Activated T-helper 17 cell treated with anti-CD3 and anti-CD28 coated beads, Interleukin-2, amount 50 U/mL, for 72 hours (primary cell): ENCODE measurements at regions not wholly inside any gene's neighbourhood (a gene's known extent, or its start where the extent isn't known, plus 50 kb on each side); places are given as distances from the start of the nearest gene placed in this dataset.
A peak's percentile ranks its signal among the peaks of the same experiment; 100 is the strongest.
"Not testable (repeated sequence)": the region's sequence is repeated elsewhere in the genome, so short reads cannot be mapped to it uniquely, and the experiment has no call there.

Experiments
- ATAC-seq: fragments of 150-1000 bp; cut with Tn5 transposase; replicated peaks from 2 replicates; pipeline ENCODE4 v1.10.0; 2021; ENCODE audit warnings: mild to moderate bottlenecking, moderate library complexity
- H3K27ac Mint-ChIP-seq: one replicate; pipeline ENCODE4 v1.8.0; 2022; ENCODE audit warnings: mixed read lengths
- H3K27me3 Mint-ChIP-seq: one replicate; pipeline ENCODE4 v1.8.0; 2022; ENCODE audit warnings: mixed read lengths
- H3K36me3 Mint-ChIP-seq: one replicate; pipeline ENCODE4 v1.8.0; 2022; ENCODE audit warnings: low read depth, mild to moderate bottlenecking, mixed read lengths
- H3K4me1 Mint-ChIP-seq: one replicate; pipeline ENCODE4 v1.8.0; 2022; ENCODE audit warnings: mixed read lengths
- H3K4me3 Mint-ChIP-seq: one replicate; pipeline ENCODE4 v1.8.0; 2022; ENCODE audit warnings: mild to moderate bottlenecking, mixed read lengths
- H3K9me3 Mint-ChIP-seq: one replicate; pipeline ENCODE4 v1.8.0; 2022; ENCODE audit warnings: mixed read lengths

DNA sequence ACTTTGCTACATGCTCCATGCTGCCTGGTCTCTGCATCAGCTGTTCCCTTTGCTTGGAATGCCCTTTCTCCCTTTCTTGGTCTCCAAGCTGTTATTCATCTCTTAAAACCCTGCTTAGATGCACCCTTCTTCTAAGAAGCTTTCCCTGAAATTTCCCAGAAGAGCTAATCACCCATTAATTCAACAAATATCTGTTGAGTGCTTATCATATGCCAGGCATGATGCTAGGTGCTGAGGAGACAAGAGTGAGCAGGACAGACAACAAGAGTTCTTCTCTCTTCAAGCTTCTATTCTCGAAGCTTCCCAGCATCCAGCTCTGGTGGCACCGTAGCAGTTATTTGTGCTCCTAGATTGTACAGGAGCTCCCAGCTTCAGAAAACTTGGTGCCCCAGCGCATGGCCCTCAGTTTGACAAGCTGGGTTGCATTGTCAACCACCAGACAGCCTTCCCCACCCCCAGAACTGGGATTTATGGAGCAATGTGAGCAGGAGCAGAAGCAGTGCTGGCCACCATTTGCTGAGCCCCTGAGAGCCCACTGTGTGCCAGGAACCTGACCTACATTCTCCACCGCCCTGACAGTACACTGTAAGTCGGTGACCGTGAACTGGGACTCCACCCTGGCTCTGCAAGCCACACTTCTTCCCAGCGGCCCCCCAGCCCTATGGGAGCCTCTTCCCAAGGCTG, 68.0 kb upstream of the ACOT11 start:
- Mint-ChIP-seq H3K36me3 (no peaks in the 10 kb centered on the region), H3K9me3 (no peaks in the 10 kb centered on the region), H3K27me3 (no peaks in the 10 kb centered on the region), H3K27ac (peak overlapping the region; percentile 13), H3K4me1 (peaks cover 40% of the 10 kb centered on the region), H3K4me3 (peak overlapping the region; percentile 58)
- no peak for ATAC-seq

DNA sequence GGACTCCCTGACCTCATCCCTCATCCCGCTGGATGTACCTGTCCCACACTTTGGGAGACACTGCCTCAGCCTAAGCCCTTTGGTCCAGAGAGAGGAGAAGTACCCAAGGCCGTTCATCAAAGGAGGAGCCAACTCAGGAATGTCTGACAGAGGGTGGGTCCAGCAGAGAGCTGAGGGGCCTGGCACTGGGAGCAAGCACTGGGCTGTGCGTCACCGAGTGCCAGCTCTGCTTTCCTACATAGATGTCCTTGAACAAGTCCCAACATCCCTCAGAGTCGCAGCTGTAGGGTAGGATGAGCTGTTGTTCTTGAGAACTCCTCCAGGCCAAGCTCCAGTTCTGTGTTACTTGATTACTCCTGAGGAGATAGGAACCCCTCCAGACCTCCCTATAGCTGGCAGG, 68.8 kb upstream of the ACOT11 start:
- H3K4me1 Mint-ChIP-seq: peaks cover 42% of the 10 kb centered on the region
- no peak for ATAC-seq
- no peaks in the 10 kb centered on the region for H3K36me3 Mint-ChIP-seq
- no peak overlapping the region for H3K27ac Mint-ChIP-seq
- no peaks in the 10 kb centered on the region for H3K9me3 Mint-ChIP-seq
- peaks cover 2% of the 10 kb centered on the region for H3K27me3 Mint-ChIP-seq
- no peak overlapping the region for H3K4me3 Mint-ChIP-seq

DNA sequence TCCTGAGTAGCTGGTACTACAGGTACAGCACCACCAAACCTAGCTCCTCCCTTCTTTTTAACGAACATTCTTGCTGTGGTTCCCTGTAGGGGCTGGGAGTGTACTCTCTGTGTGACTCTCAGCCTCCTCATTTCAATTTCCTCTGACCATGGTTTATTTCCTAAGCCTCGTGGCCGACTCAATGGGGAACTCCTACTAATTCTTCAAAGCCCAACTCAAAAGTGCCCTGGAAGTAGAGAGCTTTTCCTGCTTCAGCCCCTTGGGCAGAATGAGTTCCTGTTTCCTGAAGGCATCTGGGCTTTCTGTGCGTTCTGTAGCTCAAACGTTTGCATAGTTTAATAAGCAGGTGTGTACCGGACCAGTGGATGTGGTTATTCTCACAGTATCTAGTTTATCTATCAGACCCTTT, 70.9 kb upstream of the ACOT11 start:
- Mint-ChIP-seq H3K9me3 (no peaks in the 10 kb centered on the region), H3K36me3 (no peaks in the 10 kb centered on the region), H3K4me1 (peaks cover 44% of the 10 kb centered on the region), H3K4me3 (peak overlapping the region; percentile 6), H3K27ac (no peak overlapping the region), H3K27me3 (peaks cover 9% of the 10 kb centered on the region)
- ATAC-seq: peak; percentile 32

DNA sequence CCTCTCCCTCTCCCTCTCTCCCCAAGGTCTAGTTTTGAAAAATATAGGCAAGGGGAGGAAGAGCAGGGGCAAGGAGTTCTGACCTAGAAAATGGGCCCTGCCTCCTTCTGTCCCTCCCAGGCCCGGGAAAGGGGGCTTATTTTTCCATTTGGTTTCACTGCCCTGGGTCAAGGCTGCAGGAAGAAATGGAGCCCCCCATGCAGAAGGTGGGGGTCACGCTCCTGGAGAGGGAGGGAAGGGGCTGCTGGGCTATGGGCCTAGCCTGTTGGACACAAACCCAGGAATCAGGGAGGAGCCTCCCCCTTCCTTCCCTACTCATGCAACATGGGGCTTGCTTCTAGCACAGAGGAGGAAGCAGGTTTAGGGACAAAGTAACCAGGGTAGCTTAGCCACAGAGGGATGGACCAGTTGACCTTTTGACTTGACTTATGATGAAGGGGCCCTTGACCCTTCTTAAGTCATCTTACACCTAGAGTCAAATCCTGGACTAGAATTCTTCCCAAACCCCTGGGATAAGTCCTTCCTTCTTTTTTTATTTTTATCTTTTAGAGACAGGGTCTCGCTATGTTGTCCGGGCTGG, 70.4 kb upstream of the SSBP3 start:
- Mint-ChIP-seq H3K27ac (no peak overlapping the region), H3K4me3 (peak overlapping the region; percentile 67)

DNA sequence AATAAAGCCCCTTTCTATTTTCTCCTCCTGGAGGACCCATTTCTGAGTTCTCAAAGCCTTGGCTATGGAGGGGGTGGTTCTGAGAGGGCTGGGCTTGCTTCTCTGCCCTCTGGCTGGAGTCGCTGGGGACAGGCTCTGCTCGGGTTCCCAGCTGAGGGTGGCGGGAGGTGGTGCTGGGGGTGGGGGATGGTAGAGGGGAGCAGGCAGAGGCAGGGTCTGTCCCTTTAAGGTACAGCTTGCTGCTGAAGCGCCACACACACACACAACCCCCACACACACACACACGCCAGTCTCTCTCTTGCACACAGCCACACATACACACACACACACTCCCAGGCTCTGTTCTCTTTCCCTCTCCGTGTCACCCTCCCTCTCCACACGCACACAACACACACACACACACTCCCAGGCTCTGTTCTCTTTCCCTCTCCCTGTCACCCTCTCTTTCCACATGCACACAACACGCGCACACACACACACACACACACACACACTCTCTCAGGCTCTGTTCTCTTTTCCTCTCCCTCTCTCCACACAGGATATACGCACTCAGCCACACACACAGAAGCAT, 69.8 kb upstream of the SSBP3 start:
- Mint-ChIP-seq H3K36me3 (no peaks in the 10 kb centered on the region), H3K9me3 (no peaks in the 10 kb centered on the region), H3K4me1 (peaks cover 38% of the 10 kb centered on the region), H3K27ac (no peak overlapping the region), H3K4me3 (peak overlapping the region; percentile 67), H3K27me3 (peaks cover 9% of the 10 kb centered on the region)
- ATAC-seq: peak; percentile 5

More for the DNA sequence above, 70.4 kb upstream of the SSBP3 start:
- H3K36me3 Mint-ChIP-seq: no peaks in the 10 kb centered on the region
- peaks cover 9% of the 10 kb centered on the region for H3K27me3 Mint-ChIP-seq
- H3K4me1 Mint-ChIP-seq: peaks cover 43% of the 10 kb centered on the region
- no peak for ATAC-seq
- H3K9me3 Mint-ChIP-seq: no peaks in the 10 kb centered on the region

DNA sequence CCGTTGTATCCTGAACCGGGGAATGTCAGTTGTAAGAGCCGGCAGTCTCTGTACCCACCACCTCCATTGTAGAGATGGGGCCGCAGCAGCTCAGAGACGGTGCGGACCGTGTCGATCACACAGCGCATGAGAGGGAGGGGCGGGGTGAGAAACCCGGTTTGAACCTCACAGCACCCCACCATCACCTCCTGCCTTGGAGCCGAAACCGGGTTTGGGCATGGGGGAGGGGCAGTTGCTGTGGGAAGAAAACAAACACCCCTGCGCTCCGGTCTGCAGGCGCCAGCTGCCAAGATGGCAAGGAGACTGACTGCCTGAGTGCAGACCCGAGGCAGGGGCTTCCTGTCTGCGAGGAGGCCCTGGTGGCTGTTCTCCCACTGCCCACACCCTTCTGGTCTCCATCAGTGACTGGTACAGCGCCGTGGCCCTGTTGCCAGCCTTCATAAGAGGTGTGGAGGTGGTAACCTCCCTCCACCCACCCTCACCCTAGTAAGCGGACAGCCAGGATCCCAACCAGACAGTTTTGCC, 69.2 kb upstream of the SSBP3 start:
- Mint-ChIP-seq H3K27ac (no peak overlapping the region), H3K27me3 (peaks cover 9% of the 10 kb centered on the region), H3K4me1 (peaks cover 31% of the 10 kb centered on the region), H3K4me3 (peak overlapping the region; percentile 67), H3K9me3 (no peaks in the 10 kb centered on the region), H3K36me3 (no peaks in the 10 kb centered on the region)
- peak; percentile 63 for ATAC-seq

DNA sequence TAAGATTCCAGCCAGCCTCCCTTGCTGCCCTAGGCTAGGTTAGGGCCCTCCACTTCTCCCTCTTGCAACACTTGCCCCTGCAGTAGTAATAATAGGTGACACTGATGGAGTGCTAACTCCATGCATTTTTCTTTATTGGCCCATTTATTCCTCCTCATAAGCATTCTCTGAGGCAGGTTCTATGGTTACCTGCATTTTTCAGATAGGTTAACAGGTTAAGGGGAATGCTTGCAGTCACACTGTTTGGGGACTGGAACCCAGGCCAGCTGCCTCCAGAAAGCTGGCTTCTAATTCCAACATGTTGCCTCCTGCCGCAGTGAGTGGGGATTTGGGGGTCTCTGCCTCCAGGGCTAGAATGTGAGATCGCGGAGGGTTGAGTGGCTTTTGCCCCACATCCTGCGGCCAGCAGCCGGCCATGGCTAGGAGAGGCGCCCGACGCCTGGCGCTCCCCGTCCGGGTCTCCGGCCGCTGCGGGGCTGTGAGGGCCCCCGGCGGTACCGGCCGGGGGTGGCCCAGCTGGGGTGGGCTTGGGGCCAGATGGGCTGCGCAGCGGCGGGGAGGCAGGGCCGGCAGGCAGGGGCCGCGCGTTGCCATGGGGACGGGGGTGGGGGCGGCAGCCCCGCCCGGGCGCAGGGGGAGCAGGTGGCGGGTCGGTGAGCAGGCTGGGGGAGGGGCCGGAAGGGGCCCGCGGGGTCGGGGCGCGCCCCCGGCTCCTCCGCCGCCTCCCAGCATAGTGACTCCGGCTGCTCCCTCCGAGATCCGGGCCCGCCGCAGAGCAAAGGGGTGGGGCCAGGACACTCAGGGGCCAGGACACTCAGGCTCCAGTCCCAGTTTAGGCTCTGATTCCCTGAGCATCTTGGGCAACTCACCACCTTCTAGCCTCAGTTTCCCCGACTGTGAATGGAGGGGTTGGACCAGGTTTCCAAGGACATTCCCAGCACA, 68.4 kb upstream of the SSBP3 start:
- H3K9me3 Mint-ChIP-seq: no peaks in the 10 kb centered on the region
- no peak overlapping the region for H3K27ac Mint-ChIP-seq
- peaks cover 9% of the 10 kb centered on the region for H3K27me3 Mint-ChIP-seq
- peak overlapping the region; percentile 67 for H3K4me3 Mint-ChIP-seq
- H3K4me1 Mint-ChIP-seq: peaks cover 23% of the 10 kb centered on the region
- H3K36me3 Mint-ChIP-seq: no peaks in the 10 kb centered on the region
- ATAC-seq: peak; percentile 68

DNA sequence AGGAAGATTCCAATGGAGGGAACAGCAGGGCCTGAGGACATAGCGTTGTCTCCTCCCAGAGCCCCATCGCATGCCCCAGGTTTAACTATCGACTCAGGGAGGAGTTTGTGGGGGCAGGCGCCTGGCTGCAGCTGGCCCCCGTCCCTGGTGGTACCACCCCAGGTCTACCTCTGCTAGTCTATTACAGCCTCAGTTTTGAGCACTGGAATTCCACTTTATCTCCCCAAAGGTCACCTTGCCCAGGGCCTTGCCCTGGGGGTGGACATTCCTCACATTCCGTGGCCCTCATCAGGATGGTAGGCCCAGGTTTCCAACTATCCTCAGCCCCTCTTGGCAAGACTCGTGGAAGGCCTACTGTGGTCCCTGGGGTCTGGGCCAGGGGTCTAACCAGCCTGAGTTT, 65.4 kb upstream of the SSBP3 start:
- Mint-ChIP-seq H3K9me3 (no peaks in the 10 kb centered on the region), H3K4me3 (no peak overlapping the region), H3K36me3 (no peaks in the 10 kb centered on the region), H3K27me3 (peaks cover 9% of the 10 kb centered on the region), H3K27ac (no peak overlapping the region), H3K4me1 (peaks cover 14% of the 10 kb centered on the region)
- ATAC-seq: no peak

GRCh38 chr1:54469444-54469843, 63.2 kb upstream of the SSBP3 start:
- H3K9me3 Mint-ChIP-seq, H3K4me3 Mint-ChIP-seq, H3K36me3 Mint-ChIP-seq, ATAC-seq, H3K4me1 Mint-ChIP-seq, H3K27ac Mint-ChIP-seq, H3K27me3 Mint-ChIP-seq: not testable (repeated sequence)

GRCh38 chr1:54468288-54469084, 62.3 kb upstream of the SSBP3 start:
- not testable (repeated sequence) for H3K9me3 Mint-ChIP-seq, H3K27ac Mint-ChIP-seq, H3K36me3 Mint-ChIP-seq, H3K27me3 Mint-ChIP-seq, ATAC-seq, H3K4me1 Mint-ChIP-seq, H3K4me3 Mint-ChIP-seq

DNA sequence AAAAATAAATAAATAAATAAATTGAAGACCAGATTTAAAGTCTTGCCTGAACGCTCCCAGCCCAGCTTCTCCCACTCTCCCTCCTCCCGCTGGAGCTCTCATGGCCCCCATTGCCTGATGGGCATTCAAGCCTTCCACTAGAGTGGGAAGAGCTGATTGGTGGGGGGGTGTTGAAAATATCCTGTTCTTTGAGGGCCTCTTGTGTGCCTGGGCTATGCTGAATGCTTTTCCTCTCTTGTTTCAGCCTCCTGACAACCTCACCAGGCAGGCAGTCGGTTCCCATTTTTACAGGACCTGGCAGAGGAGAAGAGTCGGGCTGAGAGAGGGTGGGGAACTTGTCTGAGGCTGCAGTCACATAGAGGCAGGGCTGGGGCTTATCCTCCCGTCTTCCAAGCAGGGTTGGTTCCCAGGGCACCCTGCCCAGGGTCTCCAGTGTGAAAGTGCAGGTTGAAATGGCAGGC, 59.2 kb upstream of the SSBP3 start:
- Mint-ChIP-seq H3K4me3 (no peak overlapping the region), H3K4me1 (peaks cover 11% of the 10 kb centered on the region), H3K27ac (no peak overlapping the region), H3K9me3 (no peaks in the 10 kb centered on the region), H3K36me3 (no peaks in the 10 kb centered on the region), H3K27me3 (no peaks in the 10 kb centered on the region)
- ATAC-seq: no peak

DNA sequence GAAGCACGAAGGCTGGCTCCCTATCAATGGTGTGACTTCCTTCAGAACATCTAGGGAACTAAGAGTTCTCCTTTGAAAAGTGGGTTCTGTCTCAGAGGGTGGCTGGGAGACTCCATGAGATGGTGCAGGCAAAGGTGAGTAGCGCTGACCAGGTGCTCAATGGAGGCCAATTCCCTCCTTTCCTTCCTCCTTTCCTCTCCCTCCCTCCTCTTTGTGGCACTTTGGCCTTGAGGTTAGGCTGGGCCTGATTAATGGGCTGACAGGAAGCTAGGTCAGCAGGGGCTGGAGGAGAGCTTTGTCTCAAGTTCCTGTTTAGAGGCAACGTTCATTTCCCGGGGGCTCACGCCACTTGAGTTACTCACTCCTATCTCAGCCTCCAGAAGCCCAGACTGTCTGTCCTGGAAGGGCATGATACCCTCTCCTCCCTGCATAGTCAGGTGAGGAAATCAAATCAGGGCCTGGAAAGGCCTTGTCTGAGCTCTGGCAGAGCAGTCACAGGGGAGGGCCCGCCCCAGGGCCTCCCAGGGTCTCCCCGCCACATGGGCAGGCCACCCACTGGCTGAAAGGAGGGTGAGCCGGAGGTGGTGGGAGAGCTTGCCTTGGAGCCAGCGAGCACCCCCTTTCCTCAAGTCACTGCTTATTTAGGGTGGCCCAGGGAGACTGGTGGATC, 58.4 kb upstream of the SSBP3 start:
- no peaks in the 10 kb centered on the region for H3K9me3 Mint-ChIP-seq
- no peak overlapping the region for H3K27ac Mint-ChIP-seq
- peak; percentile 52 for ATAC-seq
- no peaks in the 10 kb centered on the region for H3K36me3 Mint-ChIP-seq
- peaks cover 17% of the 10 kb centered on the region for H3K4me1 Mint-ChIP-seq
- no peaks in the 10 kb centered on the region for H3K27me3 Mint-ChIP-seq
- peak overlapping the region; percentile 47 for H3K4me3 Mint-ChIP-seq

DNA sequence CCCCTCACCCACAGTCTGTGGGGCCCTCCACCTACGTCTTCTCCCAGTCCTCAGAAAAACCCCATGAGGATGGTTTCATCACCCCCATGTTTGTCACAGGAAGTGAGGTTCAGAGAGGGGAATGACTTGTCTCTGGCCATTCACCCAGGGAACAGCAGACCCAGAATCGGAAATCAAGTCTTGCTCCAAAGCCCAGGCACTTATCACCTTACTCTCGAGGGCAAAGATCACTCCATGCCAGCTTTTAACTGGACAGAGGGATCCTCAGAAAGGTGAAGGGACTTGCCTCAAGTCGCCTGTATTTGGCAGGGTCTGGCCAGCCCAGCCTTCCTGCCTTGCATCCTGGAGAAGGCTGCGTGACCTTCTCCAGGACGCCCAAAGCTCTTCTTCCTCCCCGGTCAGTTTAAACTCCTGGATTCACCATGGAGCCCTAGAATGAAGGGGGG, 57.9 kb upstream of the SSBP3 start:
- Mint-ChIP-seq H3K9me3 (no peaks in the 10 kb centered on the region), H3K27ac (peak overlapping the region; percentile 76), H3K4me3 (peak overlapping the region; percentile 47), H3K36me3 (no peaks in the 10 kb centered on the region), H3K4me1 (peaks cover 23% of the 10 kb centered on the region), H3K27me3 (no peaks in the 10 kb centered on the region)
- peak; percentile 85 for ATAC-seq
